Coronary artery (tissue), 2 donors: ENCODE measurements at regions not wholly inside any gene's neighbourhood (a gene's known extent, or its start where the extent isn't known, plus 50 kb on each side); places are given as distances from the start of the nearest gene placed in this dataset.

Source experiments
- DNase-seq: peaks from one replicate; pipeline ENCODE4 v3.0.0-alpha.2; 2017; ENCODE audit warnings: low spot score
- H3K27ac ChIP-seq, 2 donors: fragments of 200-600 bp; sonication (generic); one replicate each; pipeline ENCODE4 v1.5.1; 2016 to 2019
- H3K4me3 ChIP-seq: fragments of 200-600 bp; sonication (generic); 2 replicates; pipeline ENCODE4 v1.5.1; 2016; ENCODE audit warnings: mild to moderate bottlenecking, moderate library complexity
- TF ChIP-seq, protein P1 (sequence below): fragments of 200-600 bp; sonication (generic); IDR thresholded peaks from one replicate; pipeline ENCODE4 v1.5.1; 2019; ENCODE audit warnings: antibody characterized with exemption

- TF ChIP-seq, protein P1, sequence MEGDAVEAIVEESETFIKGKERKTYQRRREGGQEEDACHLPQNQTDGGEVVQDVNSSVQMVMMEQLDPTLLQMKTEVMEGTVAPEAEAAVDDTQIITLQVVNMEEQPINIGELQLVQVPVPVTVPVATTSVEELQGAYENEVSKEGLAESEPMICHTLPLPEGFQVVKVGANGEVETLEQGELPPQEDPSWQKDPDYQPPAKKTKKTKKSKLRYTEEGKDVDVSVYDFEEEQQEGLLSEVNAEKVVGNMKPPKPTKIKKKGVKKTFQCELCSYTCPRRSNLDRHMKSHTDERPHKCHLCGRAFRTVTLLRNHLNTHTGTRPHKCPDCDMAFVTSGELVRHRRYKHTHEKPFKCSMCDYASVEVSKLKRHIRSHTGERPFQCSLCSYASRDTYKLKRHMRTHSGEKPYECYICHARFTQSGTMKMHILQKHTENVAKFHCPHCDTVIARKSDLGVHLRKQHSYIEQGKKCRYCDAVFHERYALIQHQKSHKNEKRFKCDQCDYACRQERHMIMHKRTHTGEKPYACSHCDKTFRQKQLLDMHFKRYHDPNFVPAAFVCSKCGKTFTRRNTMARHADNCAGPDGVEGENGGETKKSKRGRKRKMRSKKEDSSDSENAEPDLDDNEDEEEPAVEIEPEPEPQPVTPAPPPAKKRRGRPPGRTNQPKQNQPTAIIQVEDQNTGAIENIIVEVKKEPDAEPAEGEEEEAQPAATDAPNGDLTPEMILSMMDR: no peak
- Histone ChIP-seq H3K4me3 (no peak overlapping the region), H3K27ac (no peak overlapping the region)
- DNase-seq: no peak
Measured at GRCh38 chr4:66501997-66502396, 831.7 kb upstream of the EPHA5 start.

DNA sequence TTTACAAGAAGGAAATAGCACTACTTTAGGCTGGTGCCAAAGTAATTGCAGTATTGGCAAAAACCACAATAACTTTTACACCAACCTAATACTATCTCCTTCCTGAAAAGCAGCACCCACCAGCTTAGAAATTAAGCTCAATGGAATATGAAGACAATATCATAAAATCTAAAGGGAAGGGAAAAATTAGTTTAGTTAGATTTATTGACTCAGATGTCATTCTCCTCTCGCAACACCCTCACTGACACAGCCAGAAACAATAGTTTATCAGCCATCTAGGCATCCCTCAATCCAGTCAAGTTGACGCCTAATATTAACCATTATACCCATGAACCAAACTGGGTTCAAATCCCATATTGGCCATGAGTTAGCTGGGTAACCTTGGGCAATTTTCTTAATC is 820.4 kb upstream of the EPHA5 start:
- TF ChIP-seq, protein P1: no peak
- H3K4me3 ChIP-seq: no peak overlapping the region
- no peak overlapping the region for H3K27ac ChIP-seq
- DNase-seq: no peak

GRCh38 chr4:66489783-66490452 is 819.6 kb upstream of the EPHA5 start:
- no peak overlapping the region for H3K4me3 ChIP-seq
- no peak overlapping the region for H3K27ac ChIP-seq
- TF ChIP-seq, protein P1: no peak
- DNase-seq: no peak

DNA sequence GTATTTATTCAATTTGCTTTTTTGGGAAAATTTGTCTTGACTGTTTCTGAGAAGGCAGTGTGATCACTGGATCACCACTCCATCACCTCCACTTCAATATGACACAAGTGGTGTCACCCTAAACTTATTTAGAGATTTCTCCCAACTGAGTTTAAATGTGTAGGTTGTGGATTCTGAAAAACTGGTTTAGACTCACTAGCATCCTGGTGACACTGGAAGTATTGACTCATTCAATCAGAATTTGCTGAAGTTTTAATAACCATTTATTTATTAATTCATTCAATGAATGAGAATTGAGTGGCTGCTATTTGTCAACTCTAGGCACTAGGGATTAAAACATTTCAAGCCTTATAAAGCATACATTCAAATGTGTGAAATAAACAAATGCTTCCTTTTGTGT is 819.1 kb upstream of the EPHA5 start:
- TF ChIP-seq, protein P1: no peak
- no peak for DNase-seq
- no peak overlapping the region for H3K4me3 ChIP-seq
- H3K27ac ChIP-seq: no peak overlapping the region

GRCh38 chr4:66486068-66486467 is 815.8 kb upstream of the EPHA5 start:
- TF ChIP-seq, protein P1: no peak
- Histone ChIP-seq H3K4me3 (no peak overlapping the region), H3K27ac (no peak overlapping the region)
- no peak for DNase-seq

DNA sequence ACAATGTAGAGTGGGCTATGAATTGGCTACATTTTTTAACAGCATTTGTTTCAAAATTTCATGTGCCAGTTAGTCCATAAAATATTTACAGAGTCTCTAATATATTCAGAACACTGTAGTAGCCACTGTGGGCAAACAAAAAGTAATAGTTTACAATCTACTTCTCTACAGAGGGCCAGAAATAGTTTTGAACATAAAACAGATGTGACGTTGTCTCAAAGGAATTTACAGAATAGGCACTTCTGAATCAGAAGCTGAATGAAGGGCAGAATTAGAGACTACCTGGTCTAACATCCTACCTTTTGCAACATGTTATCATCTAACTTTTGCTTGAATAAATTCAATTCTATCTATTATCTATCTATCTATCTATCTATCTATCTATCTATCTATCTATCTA is 811.9 kb upstream of the EPHA5 start:
- TF ChIP-seq, protein P1: no peak
- DNase-seq: no peak
- no peak overlapping the region for H3K27ac ChIP-seq
- H3K4me3 ChIP-seq: no peak overlapping the region

DNA sequence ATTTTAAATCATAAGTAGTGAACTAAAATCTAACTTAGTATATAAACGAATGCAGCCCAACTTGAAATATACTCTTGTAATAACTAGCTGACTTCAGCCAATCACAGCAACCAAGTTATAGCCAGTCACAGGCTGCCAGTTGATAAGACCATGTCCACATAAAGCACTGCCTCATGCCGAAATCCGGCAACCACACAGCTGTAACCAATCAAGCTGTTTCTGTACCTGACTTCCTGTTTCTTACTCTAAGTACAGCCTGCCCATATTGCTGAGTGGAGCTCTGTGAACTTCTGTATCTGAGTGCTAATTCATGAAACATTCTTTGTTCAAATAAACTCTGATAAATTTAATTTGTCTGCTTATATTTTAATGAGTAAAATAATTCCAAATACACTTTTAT is 805.3 kb upstream of the EPHA5 start:
- Histone ChIP-seq H3K4me3 (no peak overlapping the region), H3K27ac (no peak overlapping the region)
- TF ChIP-seq, protein P1: no peak
- DNase-seq: no peak
